Eye (tissue), 1 donor: ENCODE measurements at regions not wholly inside any gene's neighbourhood (a gene's known extent, or its start where the extent isn't known, plus 50 kb on each side); places are given as distances from the start of the nearest gene placed in this dataset.
A peak's percentile ranks its signal among the peaks of the same experiment; 100 is the strongest.
"Not testable (repeated sequence)": the region's sequence is repeated elsewhere in the genome, so short reads cannot be mapped to it uniquely, and the experiment has no call there.

Experiments used
- DNase-seq: peaks from one replicate; pipeline ENCODE4 v3.0.0-alpha.2; 2015

DNA sequence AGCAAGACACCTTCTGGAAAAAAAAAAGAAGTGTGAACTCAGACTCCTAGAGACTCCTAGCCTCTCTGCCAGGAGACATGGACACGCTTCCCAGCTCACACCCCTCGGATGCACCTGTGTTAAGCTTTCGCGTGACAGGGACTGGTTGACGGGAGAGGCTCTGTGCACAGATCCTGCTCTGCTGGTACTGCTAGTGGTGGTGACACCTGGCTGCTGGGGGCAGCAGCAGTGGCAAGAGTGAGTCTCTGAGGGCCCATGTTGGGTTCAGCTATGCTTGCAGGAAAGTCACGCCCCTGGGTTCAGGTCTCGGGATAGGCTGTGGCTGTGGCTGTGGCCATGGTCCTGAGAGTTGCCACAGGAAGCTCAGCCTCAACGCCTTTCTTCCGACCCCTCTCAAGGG is 81.1 kb downstream of the XRCC2 start:
- no peak for DNase-seq

DNA sequence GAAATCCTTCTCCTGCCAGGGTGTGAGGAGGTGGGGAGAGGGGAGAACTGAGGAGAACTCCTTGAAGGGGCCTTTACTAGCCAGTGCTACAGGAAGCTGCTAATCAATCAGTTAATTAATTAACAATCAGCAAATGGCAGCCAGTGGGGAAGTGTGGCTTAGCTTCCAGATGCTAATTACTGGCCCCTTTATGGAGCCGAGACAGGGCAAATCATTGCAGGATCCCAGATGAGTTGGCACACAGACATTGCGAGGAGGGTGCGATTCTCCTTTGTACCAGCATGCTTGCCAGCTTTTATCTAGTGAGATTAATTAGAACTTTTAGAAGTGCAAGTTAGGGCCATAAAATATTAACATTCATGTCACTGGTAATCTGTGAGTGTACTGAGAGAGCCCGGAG is 84.0 kb downstream of the XRCC2 start:
- no peak for DNase-seq

DNA sequence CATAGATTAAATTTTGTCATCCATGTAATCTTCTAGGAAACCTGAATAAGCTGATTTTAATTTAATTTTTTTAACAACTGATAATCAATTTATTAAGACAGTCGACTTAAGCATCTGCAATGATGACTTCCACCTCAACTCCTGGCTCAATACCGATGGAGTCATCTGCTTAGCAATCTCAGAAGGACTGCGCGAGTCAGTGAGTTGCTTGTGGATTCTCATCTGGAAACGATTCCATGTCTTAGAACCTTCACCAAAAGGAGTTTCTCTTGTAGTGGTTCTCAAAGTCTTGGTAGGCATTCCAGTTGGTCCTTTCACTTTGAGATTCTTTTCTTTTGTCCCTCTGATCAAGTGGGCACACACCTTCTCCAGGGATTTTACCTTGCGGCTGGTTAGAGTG is 85.5 kb downstream of the XRCC2 start:
- DNase-seq = no peak

DNA sequence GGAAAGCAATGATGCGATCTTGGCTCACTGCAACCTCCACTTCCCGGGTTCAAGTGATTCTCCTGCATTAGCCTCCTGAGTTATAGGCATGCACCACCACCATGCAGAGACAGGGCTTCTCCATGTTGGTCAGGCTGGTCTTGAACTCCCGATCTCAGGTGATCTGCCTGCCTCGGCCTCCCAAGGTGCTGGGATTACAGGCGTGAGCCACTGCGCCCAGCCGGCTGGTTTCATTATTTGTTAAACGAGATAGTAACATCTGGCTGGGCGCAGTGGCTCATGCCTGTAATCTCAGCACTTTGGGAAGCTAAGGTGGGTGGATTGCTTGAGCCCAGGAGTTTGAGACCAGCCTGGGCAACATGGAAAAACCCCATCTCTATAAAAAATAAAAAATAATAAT is 86.1 kb downstream of the XRCC2 start:
- not testable (repeated sequence) for DNase-seq

DNA sequence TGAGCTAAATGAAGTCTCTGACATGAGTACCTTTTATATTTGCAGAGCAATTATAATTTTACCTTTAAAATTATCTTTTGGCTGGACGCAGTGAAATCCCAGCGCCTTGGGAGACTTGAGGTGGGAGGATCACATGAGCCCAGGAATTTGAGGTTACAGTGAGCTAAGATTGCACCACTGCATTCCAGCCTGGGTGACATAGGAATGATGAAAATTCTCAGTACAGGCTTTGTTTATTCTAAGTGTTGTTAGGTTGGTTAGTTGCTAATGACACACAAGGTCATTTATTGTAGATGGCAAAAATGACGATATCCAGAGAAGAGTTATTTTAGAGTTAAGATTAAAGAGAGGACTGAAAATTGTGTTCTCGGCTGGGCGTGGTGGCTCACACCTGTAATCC is 87.6 kb downstream of the XRCC2 start:
- DNase-seq = no peak

DNA sequence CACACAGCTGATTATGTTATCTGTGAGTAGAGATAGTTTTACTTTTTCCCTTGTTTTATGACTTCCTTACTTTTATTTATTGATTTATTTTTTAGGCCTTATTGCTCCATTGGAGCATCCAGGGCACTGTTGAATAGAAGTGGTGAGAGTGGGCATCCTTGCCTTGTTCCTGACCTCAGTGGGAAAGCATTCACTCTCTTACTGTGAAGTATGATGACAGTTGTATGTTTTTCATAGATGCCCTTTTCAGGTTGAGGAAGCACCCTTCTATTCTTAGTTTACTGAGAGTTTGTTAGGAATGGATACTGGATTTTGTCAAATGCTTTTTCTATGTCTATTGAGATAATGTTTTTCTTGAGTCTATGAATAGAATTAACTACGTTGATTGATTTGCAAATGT is 88.6 kb downstream of the XRCC2 start:
- DNase-seq = no peak

DNA sequence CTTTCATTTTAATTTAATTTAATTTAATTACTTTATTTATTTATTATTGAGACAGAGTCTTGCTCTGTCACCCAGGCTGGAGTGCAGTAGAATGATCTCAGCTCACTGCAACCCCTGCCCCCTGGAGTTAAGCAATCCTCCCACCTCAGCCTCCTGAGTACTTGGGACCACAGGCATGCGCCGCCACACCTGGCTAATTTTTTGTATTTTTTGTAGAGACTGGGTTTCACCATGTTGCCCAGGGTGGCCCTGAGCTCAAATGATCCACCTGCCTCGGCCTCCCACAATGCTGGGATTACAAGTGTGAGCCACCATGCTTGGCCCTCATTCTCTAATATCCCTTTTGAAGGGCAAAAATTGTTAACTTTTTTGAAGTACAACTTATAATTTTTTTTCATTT is 92.9 kb downstream of the XRCC2 start:
- DNase-seq = no peak

DNA sequence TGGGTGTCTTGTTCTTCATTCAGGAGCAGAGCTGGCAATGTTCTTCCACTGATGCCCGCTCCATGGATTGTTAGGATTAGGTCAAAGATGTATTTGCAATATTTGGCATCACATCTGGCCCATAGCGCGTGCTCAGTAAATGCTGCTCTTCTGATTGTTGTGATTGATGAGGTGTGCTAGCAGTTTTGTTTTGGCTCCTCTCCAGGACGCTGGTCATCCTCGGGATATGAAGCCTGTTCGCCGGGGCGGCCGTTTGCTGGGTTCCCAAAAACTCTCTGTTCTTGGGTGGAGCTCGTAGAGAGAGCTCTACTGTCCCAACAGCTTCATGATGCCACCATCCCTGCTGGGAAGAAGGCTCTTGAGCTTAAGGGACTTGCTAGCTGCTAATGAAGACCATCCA is 96.9 kb downstream of the XRCC2 start:
- no peak for DNase-seq

DNA sequence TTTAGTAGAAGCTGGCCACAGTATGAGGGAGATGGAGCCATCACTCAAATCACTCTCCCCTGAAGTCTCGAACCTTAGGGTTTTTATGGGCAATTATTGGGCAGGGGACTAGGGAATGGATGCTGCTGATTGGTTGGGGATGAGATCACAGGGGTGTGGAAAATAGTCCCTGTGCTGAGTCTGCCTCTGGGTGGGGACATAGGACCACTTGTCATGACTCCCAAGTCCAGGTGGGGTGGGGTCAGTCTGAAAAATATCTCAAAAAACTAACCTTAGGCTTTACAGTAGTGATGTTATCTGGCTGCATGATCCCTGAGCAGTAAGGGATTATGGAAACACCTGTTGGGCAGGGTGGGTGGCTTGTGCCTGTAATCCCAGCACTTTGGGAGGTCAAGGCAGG is 98.6 kb downstream of the XRCC2 start:
- DNase-seq = no peak

DNA sequence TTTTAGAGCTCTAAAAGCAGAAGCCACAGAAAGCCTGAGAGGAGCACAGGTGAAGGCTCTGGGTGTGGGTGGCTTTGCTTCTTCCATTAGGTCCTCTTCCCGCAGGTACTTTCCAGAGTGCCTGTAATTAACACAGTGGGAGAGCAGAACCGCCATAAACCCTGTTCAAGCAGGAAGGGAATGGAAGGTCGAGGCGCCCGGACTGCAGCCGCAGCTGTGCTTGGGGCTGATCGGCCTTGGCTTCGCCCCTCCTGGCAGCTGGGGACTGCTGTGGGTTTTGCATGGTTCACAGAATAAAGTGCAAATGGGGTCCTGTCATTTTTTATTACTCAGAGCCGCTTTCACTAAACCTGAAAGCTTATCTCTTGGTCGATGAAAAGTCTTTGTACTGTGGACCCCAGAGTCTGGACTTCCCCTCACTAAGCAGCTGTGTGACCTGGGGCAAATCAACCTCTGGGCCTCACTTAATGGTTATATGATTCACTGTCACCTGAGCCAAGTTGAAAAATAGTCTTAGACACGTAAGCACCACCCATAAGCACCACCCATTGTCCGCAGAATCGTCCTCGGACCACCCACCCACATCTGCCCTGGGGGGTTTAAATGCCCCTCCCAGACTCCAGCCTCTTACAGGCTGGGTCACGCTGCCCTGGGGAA is 100.9 kb downstream of the XRCC2 start:
- DNase-seq = peak; percentile 90

DNA sequence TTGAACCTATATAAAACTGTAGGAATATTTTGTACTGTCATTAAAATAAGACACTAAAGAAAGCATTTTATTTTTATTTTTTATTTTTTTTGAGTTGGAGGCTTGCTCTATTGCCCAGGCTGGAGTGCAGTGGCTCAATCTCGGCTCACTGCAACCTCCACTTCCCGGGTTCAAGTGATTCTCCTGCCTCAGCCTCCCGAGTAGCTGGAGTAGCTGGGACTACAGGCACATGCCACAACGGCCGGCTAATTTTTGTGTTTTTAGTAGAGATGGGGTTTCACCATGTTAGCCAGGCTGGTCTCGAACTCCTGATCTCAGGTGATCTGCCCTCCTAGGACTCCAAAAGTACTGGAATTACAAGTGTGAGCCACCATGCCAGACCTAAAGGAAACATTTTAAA is 102.8 kb downstream of the XRCC2 start:
- DNase-seq = not testable (repeated sequence)

DNA sequence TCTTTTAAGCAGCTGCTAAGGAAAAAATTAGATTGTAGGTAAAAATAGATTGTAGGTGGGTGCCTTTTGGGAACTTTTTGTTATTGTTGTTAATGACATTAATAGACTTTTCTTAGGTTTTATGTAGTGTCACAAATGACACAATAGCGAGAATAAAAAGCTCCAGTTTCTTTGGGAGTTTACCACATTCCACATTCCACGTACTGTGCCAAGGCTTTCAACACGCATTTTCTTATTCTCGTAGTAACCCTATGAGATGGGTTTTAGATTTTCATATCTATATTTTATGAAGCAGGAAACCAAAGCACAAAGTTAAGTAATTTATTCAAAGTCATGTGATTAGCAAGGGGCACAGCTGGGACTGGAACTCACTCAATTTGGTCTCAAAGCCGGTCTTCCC is 103.8 kb downstream of the XRCC2 start:
- no peak for DNase-seq

DNA sequence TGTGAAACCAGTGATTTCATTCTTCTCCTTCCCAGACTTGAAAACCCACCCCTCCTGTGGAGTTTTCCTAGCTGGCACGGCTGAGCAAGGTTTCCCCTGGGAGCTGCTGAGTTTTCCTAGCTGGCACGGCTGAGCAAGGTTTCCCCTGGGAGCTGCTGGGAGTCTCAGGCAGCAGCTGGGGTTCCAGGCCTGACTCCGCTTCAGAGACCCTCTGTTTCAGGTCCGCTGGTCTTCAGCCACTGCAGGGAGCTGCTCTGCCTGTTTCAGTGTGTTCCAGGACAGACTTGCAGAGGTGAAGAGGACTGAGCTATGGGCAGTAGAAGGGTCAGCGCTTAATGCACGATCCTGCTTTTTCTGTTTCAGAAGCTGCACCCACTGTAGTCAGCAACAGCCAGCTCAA is 104.9 kb downstream of the XRCC2 start:
- DNase-seq = peak; percentile 75

DNA sequence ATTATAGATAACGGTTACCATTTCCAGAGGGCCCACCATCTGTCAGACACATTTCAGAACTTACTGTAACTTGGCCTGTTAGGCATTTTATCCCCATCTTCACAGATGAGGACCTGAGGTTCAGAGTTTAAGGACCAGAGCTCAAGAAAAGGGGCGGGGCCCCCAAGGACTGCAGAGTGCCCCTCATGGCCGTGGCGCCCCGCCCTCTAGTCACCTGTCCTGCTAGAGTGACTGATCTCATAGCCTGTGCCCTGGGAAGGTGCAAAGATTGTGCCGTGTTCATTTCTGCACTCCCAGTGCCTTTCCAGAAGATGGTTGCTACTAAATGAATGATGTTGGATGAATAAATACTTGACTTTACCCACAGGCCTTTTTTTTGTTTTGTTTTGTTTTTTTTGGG is 107.0 kb downstream of the XRCC2 start:
- DNase-seq = peak; percentile 21

DNA sequence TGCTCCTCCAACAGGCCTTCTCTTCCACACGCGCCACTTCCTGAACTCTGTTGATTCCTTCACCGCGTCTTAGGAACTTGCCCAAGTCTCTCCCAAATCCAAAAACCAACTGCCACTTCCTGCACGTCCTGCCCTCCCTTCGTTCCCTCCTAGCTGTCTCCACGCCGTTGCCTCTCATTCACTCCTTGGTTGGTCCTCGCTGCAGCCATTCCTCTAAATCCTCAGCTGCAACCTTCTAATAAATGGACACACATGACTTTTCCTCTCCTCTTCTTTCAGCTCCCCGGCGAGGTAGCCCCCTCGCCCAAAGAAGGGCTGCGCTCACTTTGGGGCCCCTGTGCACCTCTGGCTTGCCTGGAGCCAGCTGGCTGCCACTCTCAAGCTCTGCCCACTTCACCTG is 110.2 kb downstream of the XRCC2 start:
- no peak for DNase-seq

DNA sequence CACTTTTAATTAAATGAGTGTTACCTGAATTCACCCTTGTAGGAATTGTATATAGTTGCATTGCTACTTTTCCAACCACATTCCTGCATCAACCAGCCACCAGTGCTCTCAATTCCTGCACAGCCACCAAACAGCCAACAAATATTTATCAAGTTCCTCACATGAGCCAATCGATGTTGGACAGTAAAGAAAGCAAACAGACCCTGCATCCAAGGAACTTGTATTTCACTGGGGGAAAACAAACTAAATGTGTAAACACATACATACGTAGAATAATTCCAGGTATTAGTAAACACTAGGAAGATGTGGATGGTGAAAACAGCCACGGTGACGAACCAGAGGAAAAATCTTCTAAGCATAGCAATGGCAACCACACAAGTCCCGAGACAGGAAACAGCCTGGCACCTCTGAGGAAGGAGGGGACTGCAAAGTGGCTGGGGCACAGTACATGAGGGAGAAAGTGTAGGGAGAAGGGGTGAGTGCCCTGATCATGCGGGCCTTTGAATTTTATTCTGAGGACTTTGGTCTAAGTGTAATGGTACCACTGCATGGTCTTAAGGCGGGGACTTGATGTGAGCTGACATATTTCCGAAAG is 111.2 kb downstream of the XRCC2 start:
- DNase-seq = no peak

DNA sequence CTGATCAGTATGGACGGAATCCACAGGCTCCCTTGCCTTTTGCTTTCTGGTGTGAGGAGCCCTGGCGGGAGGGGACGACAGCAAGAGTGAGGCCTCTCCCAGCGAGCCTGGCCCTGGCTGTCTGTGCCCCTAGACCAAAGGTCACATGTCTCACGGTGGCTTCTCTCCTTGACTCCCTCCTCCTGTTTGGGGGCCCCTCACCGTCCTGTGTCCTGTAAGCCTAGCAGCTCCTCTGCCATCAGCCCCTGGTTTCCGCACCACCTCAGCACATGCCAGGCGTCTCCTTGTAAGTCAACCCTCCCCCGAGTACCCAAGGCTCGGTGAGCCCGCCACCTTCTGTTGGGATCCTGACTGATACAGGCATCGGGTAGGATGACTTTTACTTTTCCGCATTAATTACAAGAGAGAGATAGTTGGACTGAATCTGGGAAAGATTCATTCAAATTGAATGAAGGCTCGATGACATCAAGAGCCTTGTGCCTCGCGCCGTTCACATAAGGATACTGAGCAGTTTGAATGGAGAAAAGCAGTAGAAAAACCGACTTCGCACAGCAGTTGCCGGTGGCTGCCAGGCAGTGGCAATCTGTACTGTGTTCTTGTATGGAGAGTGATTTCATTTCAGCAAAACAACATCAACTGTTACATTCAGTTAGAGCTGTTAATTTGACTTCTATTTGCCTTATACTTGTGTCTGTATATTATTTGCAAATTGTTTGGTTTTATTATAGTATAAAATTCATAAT is 119.8 kb downstream of the XRCC2 start:
- DNase-seq = no peak

DNA sequence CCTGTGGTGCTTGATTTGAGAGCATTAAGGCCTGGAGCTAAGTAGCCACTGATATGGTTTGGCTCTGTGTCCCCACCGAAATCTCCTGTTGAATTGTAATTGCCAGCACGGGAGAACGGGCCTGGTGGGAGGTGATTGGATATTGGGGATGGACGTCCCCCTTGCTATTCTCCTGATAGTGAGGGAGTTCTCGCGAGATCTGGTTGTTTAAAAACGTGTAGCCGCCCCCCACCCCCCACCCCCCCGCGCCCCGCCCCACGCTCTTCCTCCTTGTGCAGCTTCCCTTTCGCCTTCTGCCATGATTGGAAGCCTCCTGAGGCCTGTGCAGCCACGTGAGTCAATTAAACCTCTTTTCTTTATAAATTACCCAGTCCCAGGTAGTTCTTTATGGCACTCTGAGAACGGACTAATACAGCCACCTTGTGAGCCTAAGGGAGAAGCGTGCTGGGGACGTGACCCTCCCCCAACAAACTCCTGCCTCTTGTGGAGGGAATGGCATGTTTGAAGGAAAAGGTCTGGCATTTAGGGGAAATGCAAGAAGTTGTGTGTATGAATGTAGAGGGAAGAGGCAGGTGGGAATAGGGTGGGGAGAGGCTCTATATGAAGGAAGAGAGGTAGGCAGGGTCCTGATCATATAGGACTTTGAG is 118.0 kb upstream of the KMT2C start:
- DNase-seq = no peak

DNA sequence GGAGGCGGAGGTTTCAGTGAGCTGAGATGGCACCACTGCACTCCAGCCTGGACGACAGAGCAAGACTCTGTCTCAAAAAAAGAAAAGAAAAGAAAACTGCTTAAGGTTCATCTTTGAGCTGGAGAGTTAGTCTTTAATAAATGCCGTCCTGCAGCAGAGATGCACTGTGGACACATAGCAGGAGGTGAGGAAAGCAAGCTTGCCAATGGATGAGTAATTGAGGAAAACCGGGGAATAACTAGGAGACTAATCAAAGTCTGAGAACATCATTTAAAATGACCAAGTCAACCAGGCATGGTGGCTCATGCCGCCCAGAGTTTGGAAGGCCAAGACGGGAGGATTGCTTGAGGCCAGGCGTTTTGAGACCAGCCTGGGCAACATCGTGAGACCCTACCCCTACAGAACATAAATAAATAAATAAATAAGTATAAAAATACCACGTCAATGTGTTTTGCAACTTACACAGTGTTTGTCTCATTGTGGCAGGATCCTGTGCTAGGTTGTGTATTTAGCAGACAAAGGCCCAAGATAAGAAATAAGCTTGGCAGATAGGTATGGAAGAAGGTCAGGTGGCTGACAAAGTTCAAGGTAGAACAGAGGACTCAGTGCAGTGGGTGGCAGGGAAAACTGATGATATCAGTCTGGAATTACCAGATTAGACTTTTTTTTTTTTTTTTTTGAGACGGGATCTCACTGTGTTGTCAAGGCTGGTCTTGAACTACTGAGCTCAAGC is 115.7 kb upstream of the KMT2C start:
- DNase-seq = no peak

DNA sequence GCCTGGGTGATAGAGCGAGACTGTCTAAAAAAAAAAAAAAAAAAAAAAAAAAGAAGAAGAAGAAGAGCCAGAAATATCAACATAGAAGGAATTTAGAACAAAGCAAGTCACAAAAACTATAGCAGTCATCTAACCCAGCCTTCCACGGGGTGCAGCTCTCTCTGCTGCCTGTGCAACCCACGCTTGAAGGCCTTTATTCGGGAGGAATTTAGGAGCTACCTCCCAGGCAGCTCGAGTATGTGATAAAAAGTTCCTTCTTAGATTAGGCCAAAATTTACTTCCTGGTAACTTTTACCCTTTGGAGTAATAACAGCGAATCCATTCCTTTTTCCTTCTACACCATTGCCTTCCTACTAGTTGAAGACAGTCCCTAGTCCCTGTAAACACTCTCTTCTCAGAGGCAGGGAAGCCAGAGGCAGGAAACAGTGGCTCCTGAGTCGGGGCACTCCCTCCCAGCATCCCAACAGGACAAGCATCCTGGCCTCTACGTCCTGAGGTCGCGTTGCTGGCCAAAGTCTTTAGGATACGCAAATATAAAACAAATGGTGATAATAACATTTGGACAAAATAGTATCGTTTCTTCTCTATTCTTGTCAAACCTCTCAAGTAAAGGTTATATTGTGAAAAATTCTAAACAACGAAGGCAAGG is 109.3 kb upstream of the KMT2C start:
- DNase-seq = no peak

DNA sequence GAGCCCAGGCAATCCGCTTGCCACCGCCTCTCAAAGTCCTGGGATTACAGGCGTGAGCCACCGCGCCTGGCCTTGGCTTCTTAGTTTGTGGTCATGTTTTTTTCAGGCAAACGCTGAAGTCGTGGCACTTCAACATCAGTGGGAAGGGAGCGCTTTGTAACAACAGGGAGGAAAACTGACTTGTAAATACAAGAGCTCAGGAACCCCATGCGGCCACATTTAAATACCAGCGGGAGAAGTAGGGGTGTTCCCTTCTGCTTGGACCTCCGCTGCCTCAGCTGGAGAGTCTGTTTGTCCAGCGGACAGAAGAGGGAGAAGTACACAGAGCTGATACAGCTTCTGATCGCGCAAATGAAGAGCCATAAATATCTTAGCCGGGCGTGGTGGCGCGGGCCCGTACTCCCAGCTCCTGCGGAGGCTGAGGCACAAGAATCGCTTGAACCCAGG is 108.7 kb upstream of the KMT2C start:
- DNase-seq = no peak

DNA sequence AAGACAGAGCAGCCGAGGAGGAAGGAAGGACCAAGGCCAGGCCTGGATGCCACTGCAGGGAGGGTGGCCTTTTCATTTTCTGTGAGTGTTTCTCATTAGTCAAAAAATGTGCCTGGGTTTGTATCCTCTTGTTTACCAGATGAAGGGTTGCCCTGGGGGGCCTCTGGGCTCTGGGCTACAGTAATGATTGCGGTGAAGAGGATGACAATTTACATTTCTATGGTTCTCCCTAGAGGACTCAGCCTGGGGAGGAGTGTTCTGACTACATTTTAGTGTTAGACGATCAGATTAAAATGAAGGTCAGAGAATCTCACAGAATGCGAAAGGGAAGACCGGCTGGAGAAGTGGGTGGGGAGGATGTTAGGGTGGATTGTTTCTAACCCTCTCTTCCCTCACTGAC is 108.0 kb upstream of the KMT2C start:
- DNase-seq = no peak

DNA sequence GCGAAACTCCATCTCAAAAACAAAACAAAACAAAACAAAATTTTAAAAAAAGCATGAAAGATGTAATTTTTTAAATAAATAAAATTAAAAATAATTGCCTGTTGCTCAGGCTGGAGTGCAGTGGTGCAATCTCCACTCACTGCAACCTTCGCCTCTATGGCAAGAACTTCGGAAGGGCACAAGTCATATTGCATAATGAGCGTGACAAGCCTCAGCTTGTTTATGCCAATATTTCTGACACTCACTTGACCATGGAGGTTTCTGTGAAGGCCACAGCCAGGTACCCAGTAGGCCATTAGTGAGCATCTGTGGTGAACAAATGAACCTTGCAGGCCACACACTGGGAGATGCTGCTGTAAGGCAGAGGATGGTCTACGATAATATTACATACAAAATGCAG is 106.1 kb upstream of the KMT2C start:
- no peak for DNase-seq
